ENCODE measurements at regions not wholly inside any gene's neighbourhood (a gene's known extent, or its start where the extent isn't known, plus 50 kb on each side); places are given as distances from the start of the nearest gene placed in this dataset.

DNA sequence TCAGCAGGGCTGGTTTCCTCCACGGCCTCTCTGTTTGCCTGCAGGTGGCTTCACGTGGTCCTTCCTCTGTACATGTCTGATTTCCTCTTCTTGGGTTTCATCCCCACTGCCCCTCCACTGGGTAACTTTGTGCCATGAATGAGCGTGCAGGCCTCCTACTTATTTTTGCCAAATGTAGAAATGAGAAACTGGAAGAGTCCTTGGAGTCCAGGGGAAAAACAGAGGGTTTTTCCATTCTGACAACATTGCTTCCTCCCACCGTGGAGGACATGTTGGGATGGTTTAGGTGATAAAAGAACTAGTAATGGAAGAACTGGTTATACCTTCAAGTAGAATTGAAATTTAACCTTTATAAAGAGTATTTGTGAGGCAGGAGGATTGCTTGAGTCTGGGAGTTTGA, 699.5 kb downstream of the QKI start:
- Histone ChIP-seq H3K9me3 (replicated peaks; ENCODE audit: insufficient read depth, low read length) (no peaks in the 10 kb centered on the region), H3K79me2 (ENCODE audit: low read length) (no peaks in the 10 kb centered on the region), H3K36me3 (replicated peaks; ENCODE audit: insufficient read depth, low read length) (no peaks in the 10 kb centered on the region), H3F3A (ENCODE audit: insufficient read depth, low read length) (no peaks in the 10 kb centered on the region), H3K27me3 (replicated peaks; ENCODE audit: insufficient read depth, low read length) (no peaks in the 10 kb centered on the region), H4K20me1 (ENCODE audit: insufficient read depth, low read length) (no peaks in the 10 kb centered on the region), H3K9me2 (replicated peaks; ENCODE audit: insufficient read depth, low read length) (no peaks in the 10 kb centered on the region), H3K4me1 (ENCODE audit: low read length) (no peaks in the 10 kb centered on the region), H3K4me3 (ENCODE audit: low read length) (no peak overlapping the region), H3K4me2 (ENCODE audit: low read depth, low read length) (no peak overlapping the region), H2AFZ (ENCODE audit: low read length) (no peak overlapping the region), H3K27ac (ENCODE audit: low read length) (no peak overlapping the region), H3K9ac (ENCODE audit: low read length) (no peak overlapping the region)
- DNase-seq = no peak
- TF ChIP-seq EZH2phosphoT487 (IDR thresholded peaks at IDR 0.05; ENCODE audit: low read length) = no peak
- TF ChIP-seq, protein P1, sequence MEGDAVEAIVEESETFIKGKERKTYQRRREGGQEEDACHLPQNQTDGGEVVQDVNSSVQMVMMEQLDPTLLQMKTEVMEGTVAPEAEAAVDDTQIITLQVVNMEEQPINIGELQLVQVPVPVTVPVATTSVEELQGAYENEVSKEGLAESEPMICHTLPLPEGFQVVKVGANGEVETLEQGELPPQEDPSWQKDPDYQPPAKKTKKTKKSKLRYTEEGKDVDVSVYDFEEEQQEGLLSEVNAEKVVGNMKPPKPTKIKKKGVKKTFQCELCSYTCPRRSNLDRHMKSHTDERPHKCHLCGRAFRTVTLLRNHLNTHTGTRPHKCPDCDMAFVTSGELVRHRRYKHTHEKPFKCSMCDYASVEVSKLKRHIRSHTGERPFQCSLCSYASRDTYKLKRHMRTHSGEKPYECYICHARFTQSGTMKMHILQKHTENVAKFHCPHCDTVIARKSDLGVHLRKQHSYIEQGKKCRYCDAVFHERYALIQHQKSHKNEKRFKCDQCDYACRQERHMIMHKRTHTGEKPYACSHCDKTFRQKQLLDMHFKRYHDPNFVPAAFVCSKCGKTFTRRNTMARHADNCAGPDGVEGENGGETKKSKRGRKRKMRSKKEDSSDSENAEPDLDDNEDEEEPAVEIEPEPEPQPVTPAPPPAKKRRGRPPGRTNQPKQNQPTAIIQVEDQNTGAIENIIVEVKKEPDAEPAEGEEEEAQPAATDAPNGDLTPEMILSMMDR (IDR thresholded peaks at IDR 0.05; ENCODE audit: low read length) = no peak
- no peak for TF ChIP-seq EZH2 (optimal IDR thresholded peaks at IDR 0.05; ENCODE audit: low read depth, low read length)

DNA sequence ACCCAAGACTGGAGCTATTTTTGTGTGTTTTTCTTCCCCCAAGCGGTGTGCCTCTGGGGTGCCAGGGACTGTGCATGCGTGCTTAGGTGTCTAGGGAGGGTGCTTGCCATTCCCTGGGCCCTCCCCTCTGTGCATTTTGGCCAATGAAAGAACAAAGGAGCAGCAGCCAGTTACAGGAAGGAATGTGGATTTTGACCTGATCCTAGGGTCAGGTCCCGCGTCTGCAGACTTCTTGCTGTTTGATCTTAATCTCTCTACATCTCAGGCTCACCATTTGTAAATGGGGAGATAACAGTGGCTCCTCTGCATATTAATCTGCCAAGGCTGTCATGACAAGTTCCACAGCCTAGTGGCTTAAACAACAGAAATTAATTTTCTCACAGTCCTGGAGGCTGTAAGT, 699.1 kb downstream of the QKI start:
- no peaks in the 10 kb centered on the region for H3K27me3 ChIP-seq (replicated peaks; ENCODE audit: insufficient read depth, low read length)
- H3K79me2 ChIP-seq (ENCODE audit: low read length) = no peaks in the 10 kb centered on the region
- H3K9me2 ChIP-seq (replicated peaks; ENCODE audit: insufficient read depth, low read length) = no peaks in the 10 kb centered on the region
- no peaks in the 10 kb centered on the region for H3K4me1 ChIP-seq (ENCODE audit: low read length)
- no peak for TF ChIP-seq EZH2 (optimal IDR thresholded peaks at IDR 0.05; ENCODE audit: low read depth, low read length)
- no peak overlapping the region for H2AFZ ChIP-seq (ENCODE audit: low read length)
- H3K4me2 ChIP-seq (ENCODE audit: low read depth, low read length) = no peak overlapping the region
- no peaks in the 10 kb centered on the region for H3F3A ChIP-seq (ENCODE audit: insufficient read depth, low read length)
- H3K9me3 ChIP-seq (replicated peaks; ENCODE audit: insufficient read depth, low read length) = no peaks in the 10 kb centered on the region
- no peak overlapping the region for H3K27ac ChIP-seq (ENCODE audit: low read length)
- no peaks in the 10 kb centered on the region for H4K20me1 ChIP-seq (ENCODE audit: insufficient read depth, low read length)
- no peak overlapping the region for H3K4me3 ChIP-seq (ENCODE audit: low read length)
- DNase-seq = no peak
- H3K9ac ChIP-seq (ENCODE audit: low read length) = no peak overlapping the region
- no peaks in the 10 kb centered on the region for H3K36me3 ChIP-seq (replicated peaks; ENCODE audit: insufficient read depth, low read length)

DNA sequence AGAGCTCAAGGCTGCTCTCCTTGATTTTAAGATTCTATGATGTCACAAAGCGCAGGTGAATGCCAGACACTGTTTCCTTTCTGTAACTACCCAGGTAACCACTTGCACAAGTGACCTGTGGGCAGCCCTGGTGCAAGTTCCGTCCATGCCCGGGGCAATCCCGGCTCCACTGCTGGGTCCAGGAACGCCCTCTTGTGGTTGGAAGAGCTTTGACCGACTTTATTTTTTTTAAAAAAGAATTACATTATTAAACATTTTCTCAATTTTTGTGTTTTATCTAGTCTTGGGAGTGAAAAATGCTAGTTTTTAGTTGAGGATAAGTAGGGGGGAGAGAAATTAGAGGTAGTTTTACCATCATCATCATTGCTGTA, 695.2 kb downstream of the QKI start:
- Histone ChIP-seq H3K9me3 (replicated peaks; ENCODE audit: insufficient read depth, low read length) (no peaks in the 10 kb centered on the region), H3K9me2 (replicated peaks; ENCODE audit: insufficient read depth, low read length) (no peaks in the 10 kb centered on the region), H3K79me2 (ENCODE audit: low read length) (no peaks in the 10 kb centered on the region), H3K4me1 (ENCODE audit: low read length) (no peaks in the 10 kb centered on the region), H3K27ac (ENCODE audit: low read length) (no peak overlapping the region), H3K4me2 (ENCODE audit: low read depth, low read length) (no peak overlapping the region), H3K4me3 (ENCODE audit: low read length) (no peak overlapping the region), H3K9ac (ENCODE audit: low read length) (no peak overlapping the region), H4K20me1 (ENCODE audit: insufficient read depth, low read length) (no peaks in the 10 kb centered on the region), H2AFZ (ENCODE audit: low read length) (no peak overlapping the region), H3K27me3 (replicated peaks; ENCODE audit: insufficient read depth, low read length) (no peaks in the 10 kb centered on the region), H3K36me3 (replicated peaks; ENCODE audit: insufficient read depth, low read length) (no peaks in the 10 kb centered on the region), H3F3A (ENCODE audit: insufficient read depth, low read length) (no peaks in the 10 kb centered on the region)
- TF ChIP-seq, protein P1 (IDR thresholded peaks at IDR 0.05; ENCODE audit: low read length) = no peak
- TF ChIP-seq EZH2phosphoT487 (IDR thresholded peaks at IDR 0.05; ENCODE audit: low read length) (no peak), EZH2 (optimal IDR thresholded peaks at IDR 0.05; ENCODE audit: low read depth, low read length) (no peak)
- no peak for DNase-seq

DNA sequence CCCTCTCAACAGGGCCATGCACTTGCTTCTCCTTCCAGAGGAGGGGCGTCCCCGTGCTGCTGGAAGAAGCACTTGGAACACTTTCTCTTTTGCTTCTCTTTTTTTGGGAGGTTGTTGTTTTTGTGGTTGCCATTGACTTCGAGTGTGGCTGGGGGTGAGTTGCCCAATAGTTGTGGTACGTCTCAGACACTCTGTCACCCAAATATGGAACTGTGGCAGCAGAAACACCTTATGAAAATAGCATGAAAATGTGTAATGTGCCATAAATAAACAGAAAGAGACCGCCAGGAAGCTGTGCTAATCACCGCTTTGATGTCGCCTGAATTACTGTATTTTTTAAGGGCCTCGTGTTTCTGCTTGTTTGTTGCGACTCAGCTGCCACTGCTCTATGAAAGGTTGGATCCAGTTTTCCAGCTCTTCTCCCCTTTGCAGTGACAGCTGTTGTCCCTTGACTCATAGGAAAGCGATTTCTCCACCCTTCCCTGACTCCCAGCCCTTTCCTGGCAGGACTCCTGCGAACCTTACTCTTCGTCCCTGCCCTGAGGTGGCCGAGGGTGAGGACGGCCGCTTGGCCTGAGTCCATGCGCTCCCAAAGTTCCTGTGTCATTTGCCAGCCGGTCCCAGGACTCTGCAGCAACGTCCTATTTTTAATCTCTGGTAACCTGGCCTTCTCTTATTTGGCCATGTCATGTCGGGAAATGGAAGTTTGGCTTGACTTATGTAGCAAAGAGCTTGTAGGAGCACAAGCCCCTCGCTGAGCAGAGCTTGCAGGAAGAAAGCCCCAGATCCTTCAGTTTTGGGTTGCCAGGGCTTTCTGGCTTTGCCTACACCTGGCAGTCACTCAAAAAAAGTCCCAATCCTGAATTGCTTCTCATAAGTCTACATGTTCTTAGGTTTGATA, 694.6 kb downstream of the QKI start:
- H3K4me3 ChIP-seq (ENCODE audit: low read length) = no peak overlapping the region
- no peaks in the 10 kb centered on the region for H3F3A ChIP-seq (ENCODE audit: insufficient read depth, low read length)

More for the DNA sequence above, 694.6 kb downstream of the QKI start:
- Histone ChIP-seq H3K4me2 (ENCODE audit: low read depth, low read length) (no peak overlapping the region), H3K27me3 (replicated peaks; ENCODE audit: insufficient read depth, low read length) (no peaks in the 10 kb centered on the region), H3K27ac (ENCODE audit: low read length) (no peak overlapping the region), H2AFZ (ENCODE audit: low read length) (no peak overlapping the region), H3K9me3 (replicated peaks; ENCODE audit: insufficient read depth, low read length) (no peaks in the 10 kb centered on the region), H3K4me1 (ENCODE audit: low read length) (no peaks in the 10 kb centered on the region), H3K9me2 (replicated peaks; ENCODE audit: insufficient read depth, low read length) (no peaks in the 10 kb centered on the region), H3K9ac (ENCODE audit: low read length) (no peak overlapping the region), H4K20me1 (ENCODE audit: insufficient read depth, low read length) (no peaks in the 10 kb centered on the region), H3K36me3 (replicated peaks; ENCODE audit: insufficient read depth, low read length) (no peaks in the 10 kb centered on the region), H3K79me2 (ENCODE audit: low read length) (no peaks in the 10 kb centered on the region)
- DNase-seq = no peak
- TF ChIP-seq EZH2phosphoT487 (IDR thresholded peaks at IDR 0.05; ENCODE audit: low read length) (no peak), EZH2 (optimal IDR thresholded peaks at IDR 0.05; ENCODE audit: low read depth, low read length) (no peak)
- TF ChIP-seq, protein P1 (IDR thresholded peaks at IDR 0.05; ENCODE audit: low read length) = no peak

All from MM.1S (cell line).